Tibial nerve (tissue), 4 donors: ENCODE measurements at regions not wholly inside any gene's neighbourhood (a gene's known extent, or its start where the extent isn't known, plus 50 kb on each side); places are given as distances from the start of the nearest gene placed in this dataset.

Experiments used
- CTCF ChIP-seq, 5 experiments: fragments of 200-600 bp in 3 of 5; fragments of 450-650 bp in 2 of 5; sonication (generic) in 3 of 5; IDR thresholded peaks; one replicate each; pipeline ENCODE4 v1.5.1; 2016 to 2019; ENCODE audit warnings: antibody characterized with exemption in 5 of 5, mild to moderate bottlenecking in 3 of 5, moderate library complexity in 2 of 5
- EP300 ChIP-seq, 2 donors: sonication (generic); formaldehyde crosslinking; IDR thresholded peaks; one replicate each; pipeline ENCODE4 v1.6.1; 2017; ENCODE audit warnings: antibody characterized with exemption in 2 of 2, mild to moderate bottlenecking in 1 of 2

GRCh38 chr16:5845046-5845445, 747.5 kb upstream of the EEF2KMT start:
- TF ChIP-seq CTCF (IDR thresholded peaks at IDR 0.05) (no peak), EP300 (IDR thresholded peaks at IDR 0.05) (no peak)
